GM12878 (cell line): ENCODE measurements at regions not wholly inside any gene's neighbourhood (a gene's known extent, or its start where the extent isn't known, plus 50 kb on each side); places are given as distances from the start of the nearest gene placed in this dataset.

Source experiments
- ATAC-seq: fragments of 200-7000 bp; cut with Tn5 transposase; 3 replicates; pipeline ENCODE4 v1.9.1; 2020; ENCODE audit warnings: mild to moderate bottlenecking, moderate library complexity
- BruUV-seq: library from RNA; stranded (reverse); fragments of 400-500 nt; replicated peaks from 2 replicates; lab custom pipeline; 2021; lab: Mats Ljungman, UMichigan
- CTCF ChIA-PET: fragments of 300-600 bp; sonication (Branson Sonifier 250); formaldehyde crosslinking; extraction: SDS; loops from one replicate; lab custom pipeline; 2021; ENCODE audit warnings: inconsistent platforms; lab: Yijun Ruan, JAX
- POLR2A ChIA-PET: fragments of 350-600 bp; formaldehyde crosslinking; extraction: SDS; loops from one replicate; lab custom pipeline; 2021; ENCODE audit warnings: inconsistent platforms; lab: Charles Lee
- RAD21 ChIA-PET: fragments of 300-600 bp; sonication (Branson Sonifier 250); formaldehyde crosslinking; loops from one replicate; lab custom pipeline; 2023; ENCODE audit warnings: antibody characterized with exemption; ENCODE audit not compliant: unreplicated experiment; lab: Charles Lee
- SMC1A ChIA-PET: fragments of 300-600 bp; sonication (Branson Sonifier 250); formaldehyde crosslinking; loops from one replicate; lab custom pipeline; 2023; ENCODE audit not compliant: unreplicated experiment, uncharacterized antibody; lab: Charles Lee
- DNase-seq: peaks from one replicate; pipeline ENCODE4 v3.0.0-alpha.2; 2011; ENCODE audit warnings: low read depth, low spot score
- FAIRE-seq: peaks from 3 replicates; lab custom pipeline; 2011; peaks lifted over from hg19 to GRCh38; lab: Jason Lieb, UNC
- H2AFZ ChIP-seq: 2 replicates; pipeline ENCODE4 v1.6.0; 2011; ENCODE audit warnings: low read depth, low read length, control low read depth; ENCODE audit not compliant: control insufficient read depth
- H3K27ac ChIP-seq: 2 replicates; pipeline ENCODE4 v1.5.1; 2011; ENCODE audit warnings: control low read depth; ENCODE audit not compliant: control insufficient read depth, insufficient read depth
- H3K27me3 ChIP-seq, 2 experiments: replicated peaks in 1 of 2; 2 replicates each; pipeline versions ENCODE4 v1.6.0 to v1.6.1; 2011; ENCODE audit warnings: low read length in 1 of 2; ENCODE audit not compliant: control insufficient read depth in 2 of 2, insufficient read depth in 2 of 2
- H3K36me3 ChIP-seq, 2 experiments: 2 replicates each; pipeline ENCODE4 v1.5.1; 2011; ENCODE audit warnings: low read length in 1 of 2; ENCODE audit not compliant: control insufficient read depth in 2 of 2, insufficient read depth in 2 of 2
- H3K4me1 ChIP-seq: 2 replicates; pipeline ENCODE4 v1.6.1; 2011; ENCODE audit warnings: mild to moderate bottlenecking, low read length, moderate library complexity, mixed read lengths; ENCODE audit not compliant: control insufficient read depth, insufficient read depth
- H3K4me2 ChIP-seq: 2 replicates; pipeline ENCODE4 v1.6.0; 2011; ENCODE audit warnings: control low read depth; ENCODE audit not compliant: control insufficient read depth, insufficient read depth
- H3K4me3 ChIP-seq: fragments of 200-600 bp; sonication (generic); 2 replicates; pipeline ENCODE4 v1.5.1; 2016
- H3K79me2 ChIP-seq: 2 replicates; pipeline ENCODE4 v1.6.0; 2011; ENCODE audit warnings: low read length; ENCODE audit not compliant: control insufficient read depth, insufficient read depth
- H3K9ac ChIP-seq: 2 replicates; pipeline ENCODE4 v1.8.0; 2011; ENCODE audit warnings: low read length, control low read depth, mixed read lengths; ENCODE audit not compliant: control insufficient read depth, insufficient read depth
- H3K9me3 ChIP-seq: replicated peaks from 3 replicates; pipeline ENCODE4 v1.5.1; 2011; ENCODE audit warnings: mild to moderate bottlenecking, low read length; ENCODE audit not compliant: control insufficient read depth, insufficient read depth
- H4K20me1 ChIP-seq: 2 replicates; pipeline ENCODE4 v1.6.0; 2011; ENCODE audit not compliant: control insufficient read depth, insufficient read depth
- CBX3 ChIP-seq: fragments of 200-600 bp; sonication (generic); IDR thresholded peaks from 2 replicates; pipeline ENCODE4 v1.6.1; 2016; ENCODE audit warnings: low read depth, borderline replicate concordance
- FOXK2 ChIP-seq: fragments of 450-650 bp; IDR thresholded peaks from 2 replicates; pipeline ENCODE4 v1.6.1; 2017; ENCODE audit warnings: mild to moderate bottlenecking, moderate library complexity
- IRF4 ChIP-seq: IDR thresholded peaks from 2 replicates; pipeline ENCODE4 v1.6.1; 2011; ENCODE audit warnings: low read depth, low read length
- MLLT1 ChIP-seq: fragments of 450-650 bp; IDR thresholded peaks from 2 replicates; pipeline ENCODE4 v1.6.1; 2016; ENCODE audit warnings: mild to moderate bottlenecking
- PBX3 ChIP-seq: IDR thresholded peaks from 2 replicates; pipeline ENCODE4 v1.6.1; 2011; ENCODE audit warnings: mild to moderate bottlenecking, low read depth, low read length, moderate library complexity; ENCODE audit not compliant: insufficient replicate concordance
- POLR2A ChIP-seq: IDR thresholded peaks from 2 replicates; pipeline ENCODE4 v1.6.1; 2011; ENCODE audit warnings: low read depth, mild to moderate bottlenecking, low read length
- RAD51 ChIP-seq: fragments of 450-650 bp; IDR thresholded peaks from 2 replicates; pipeline ENCODE4 v1.6.1; 2016; ENCODE audit warnings: moderate library complexity, mild to moderate bottlenecking, inconsistent platforms
- RFX5 ChIP-seq: IDR thresholded peaks from 2 replicates; pipeline ENCODE4 v1.6.1; 2011; ENCODE audit warnings: low read depth, low read length, improper control_type of control experiment
- SIX5 ChIP-seq: IDR thresholded peaks from 2 replicates; pipeline ENCODE4 v1.6.1; 2011; ENCODE audit warnings: mild to moderate bottlenecking, low read depth, low read length, moderate library complexity; ENCODE audit not compliant: severe bottlenecking
- SUZ12 ChIP-seq: fragments of 200-600 bp; sonication (generic); IDR thresholded peaks from one replicate; pipeline ENCODE4 v1.6.1; 2018; ENCODE audit warnings: antibody characterized with exemption, mild to moderate bottlenecking; ENCODE audit not compliant: unreplicated experiment
- TARDBP ChIP-seq: IDR thresholded peaks from 2 replicates; pipeline ENCODE4 v1.6.1; 2016; ENCODE audit warnings: borderline replicate concordance
- ZNF207 ChIP-seq: fragments of 450-650 bp; IDR thresholded peaks from 2 replicates; pipeline ENCODE4 v1.6.1; 2014; ENCODE audit warnings: antibody characterized with exemption, mild to moderate bottlenecking, borderline replicate concordance
- ZNF24 ChIP-seq: fragments of 450-650 bp; IDR thresholded peaks from 2 replicates; pipeline ENCODE4 v1.6.1; 2017; ENCODE audit warnings: antibody characterized with exemption, mild to moderate bottlenecking
- WGBS: methylation state at CpG from one replicate; pipeline ENCODE4 v1.1.6; 2016; ENCODE audit warnings: low lambda C conversion rate; ENCODE audit not compliant: insufficient replicate concordance, insufficient coverage; ENCODE audit errors: missing lambda C conversion rate; 5-methylcytosine and 5-hydroxymethylcytosine counted together
- in situ Hi-C: fragments of 300-500 bp; cut with MboI; formaldehyde crosslinking; loops from 9 replicates; pipeline ENCODE4 v1.14.3; 2018; ENCODE audit warnings: mixed read lengths
- intact Hi-C: fragments of 100-400 bp; cut with micrococcal nuclease; formaldehyde crosslinking; loops from one replicate; pipeline ENCODE4 v1.14.2; 2022; ENCODE audit not compliant: unreplicated experiment

- 30% methylated on average over 10 of the region's 10 CpGs for WGBS
These were observed 402.0 kb downstream of the MAFB start for GRCh38 chr20:40286975-40287531.

More at GRCh38 chr20:40286975-40287531, 402.0 kb downstream of the MAFB start:
- TF ChIP-seq MLLT1 (no peak), RAD51 (no peak), FOXK2 (no peak), CBX3 (no peak), IRF4 (no peak), RFX5 (no peak), SIX5 (no peak), SUZ12 (no peak), ZNF207 (no peak), POLR2A (no peak), ZNF24 (no peak), TARDBP (no peak), PBX3 (no peak)
- in situ Hi-C loops (no loop called here), intact Hi-C loops (no loop called here)
- Histone ChIP-seq H3K9me3 (no peaks in the 10 kb centered on the region), H3K79me2 (no peaks in the 10 kb centered on the region), H3K27ac (no peak overlapping the region), H3K4me2 (no peak overlapping the region), H3K27me3 (no peaks in the 10 kb centered on the region; a peak in 2 of 4 replicates), H2AFZ (no peak overlapping the region), H3K4me1 (no peaks in the 10 kb centered on the region), H4K20me1 (no peaks in the 10 kb centered on the region), H3K4me3 (no peak overlapping the region), H3K36me3 (no peaks in the 10 kb centered on the region), H3K9ac (no peak overlapping the region)
- DNase-seq (no peak), FAIRE-seq (no peak), ATAC-seq (no peak)
- RAD21 ChIA-PET: no interaction called here
- POLR2A ChIA-PET: no interaction called here
- SMC1A ChIA-PET: no interaction called here
- no TSS peak for BruUV-seq
- CTCF ChIA-PET: interaction anchor here (0.6 kb wide), 1 partner anchor 740 kb away, joined by 3 read pairs; no protein-coding TSS in a partner anchor
